ENCODE measurements at regions not wholly inside any gene's neighbourhood (a gene's known extent, or its start where the extent isn't known, plus 50 kb on each side); places are given as distances from the start of the nearest gene placed in this dataset.

DNA sequence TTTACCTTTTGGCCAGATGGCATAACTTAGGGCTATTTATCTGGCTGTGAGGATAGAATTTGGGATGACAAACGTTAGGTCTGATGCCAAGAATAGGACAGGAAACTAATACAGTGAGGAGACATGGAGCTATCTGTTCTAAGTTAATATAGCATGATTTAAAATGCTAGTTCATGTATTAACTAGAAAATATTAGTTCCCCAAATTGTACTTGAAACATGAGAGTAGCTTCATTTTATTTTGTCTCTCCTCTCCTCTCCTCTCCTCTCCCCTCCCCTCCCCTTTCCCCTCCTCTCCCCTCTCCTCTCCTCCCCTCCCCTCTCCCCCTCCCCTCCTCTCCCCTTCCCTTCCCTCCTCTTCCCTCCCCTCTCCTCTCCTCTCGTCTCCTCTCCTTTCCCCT is 101.1 kb upstream of the MYO16 start:
- no peak for DNase-seq (ENCODE audit: low read depth)

DNA sequence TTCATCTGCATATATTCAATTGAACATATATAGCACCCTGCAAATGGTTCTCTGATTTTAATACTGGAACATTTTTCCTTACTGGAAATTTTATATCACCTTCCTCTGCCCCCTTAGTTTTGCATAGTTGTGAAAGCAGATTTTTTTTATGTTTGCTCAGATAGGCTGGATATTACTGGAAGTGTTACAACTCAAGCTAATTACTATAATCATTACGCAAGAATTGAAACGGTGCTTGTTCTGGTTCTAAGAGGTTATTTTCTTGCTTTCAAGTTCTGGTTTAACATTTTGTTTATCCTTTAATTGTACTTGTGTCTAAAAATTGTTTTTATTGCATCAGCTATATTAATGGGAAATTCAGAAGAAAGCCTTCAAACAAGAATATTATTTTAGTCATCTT is 95.6 kb upstream of the MYO16 start:
- DNase-seq (ENCODE audit: low read depth) = no peak

DNA sequence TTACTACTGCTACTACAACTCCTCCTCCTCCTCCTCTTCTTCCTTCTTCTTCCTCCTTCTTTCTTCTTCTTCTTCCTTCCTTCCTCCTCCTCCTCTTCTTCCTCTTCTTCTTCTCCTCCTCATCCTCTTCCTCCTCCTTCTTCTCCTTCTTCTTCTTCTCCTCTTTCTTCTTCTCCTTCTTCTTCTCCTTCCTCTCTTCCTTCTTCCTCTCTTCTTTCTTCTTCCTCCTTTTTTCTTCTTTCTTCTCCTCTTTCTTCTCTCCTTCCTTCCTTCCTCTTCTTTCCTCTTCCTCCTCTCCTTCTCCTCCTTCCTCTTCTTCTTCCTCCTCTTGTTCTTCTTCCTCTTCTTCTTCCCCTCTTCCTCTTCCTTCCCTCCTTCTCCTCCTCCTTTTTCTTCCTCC is 94.7 kb upstream of the MYO16 start:
- DNase-seq (ENCODE audit: low read depth) = no peak

DNA sequence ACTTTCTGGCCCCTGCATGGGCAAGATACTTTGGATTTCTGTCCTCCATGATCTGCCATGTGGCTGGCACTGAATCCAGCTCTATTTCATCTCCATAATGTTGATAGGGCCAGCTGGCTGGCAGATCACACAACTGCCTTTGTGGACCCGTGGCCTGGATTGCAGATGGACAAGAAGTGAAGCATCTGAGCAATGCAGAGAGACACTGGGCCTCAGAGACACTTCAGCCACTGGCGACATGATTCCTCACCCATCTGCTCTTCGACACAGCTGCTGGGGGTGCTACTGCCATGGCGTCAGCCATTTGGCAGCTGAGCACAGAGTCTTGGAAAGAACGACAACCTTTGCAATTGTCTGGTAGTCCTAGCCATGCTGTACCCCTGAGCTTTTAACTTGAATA is 79.5 kb upstream of the MYO16 start:
- DNase-seq (ENCODE audit: low read depth) = no peak

DNA sequence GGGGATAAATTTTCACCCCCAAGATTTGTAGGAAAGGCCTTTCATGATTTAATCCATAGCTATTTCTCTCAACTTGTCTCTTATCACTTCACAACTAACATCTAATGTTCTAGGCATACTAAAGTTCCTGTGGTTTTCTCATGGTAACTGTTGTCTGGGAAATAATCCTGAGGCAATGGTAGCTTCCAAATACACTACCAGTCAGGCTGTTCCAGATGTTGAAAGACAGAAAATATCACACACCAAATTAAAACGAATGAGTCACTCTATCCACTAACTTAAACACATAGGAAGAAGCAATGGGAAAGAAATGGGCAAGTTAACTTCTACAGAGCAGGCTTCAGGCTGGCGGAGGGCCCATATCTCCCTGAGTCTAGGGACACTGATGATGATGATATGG is 77.7 kb upstream of the MYO16 start:
- DNase-seq (ENCODE audit: low read depth) = no peak

DNA sequence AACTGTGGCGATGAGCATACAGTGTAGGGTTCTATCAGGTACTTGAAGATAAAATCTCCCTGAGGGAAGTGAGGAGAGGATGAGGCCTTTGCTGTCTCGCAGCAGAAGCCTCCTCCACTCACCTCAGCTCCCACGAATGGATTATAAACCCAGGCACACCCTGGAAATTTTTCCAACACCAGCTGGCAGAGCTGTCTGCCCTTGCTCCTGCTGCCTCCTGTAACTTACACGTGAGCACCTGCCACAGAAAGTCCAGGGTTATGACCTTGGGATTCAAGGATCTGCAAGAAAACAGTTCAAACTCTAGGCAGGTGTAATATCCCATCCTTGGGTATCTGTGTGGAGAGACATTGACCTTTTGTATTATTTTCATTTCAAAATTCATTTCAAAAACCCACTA is 70.9 kb upstream of the MYO16 start:
- no peak for DNase-seq (ENCODE audit: low read depth)

DNA sequence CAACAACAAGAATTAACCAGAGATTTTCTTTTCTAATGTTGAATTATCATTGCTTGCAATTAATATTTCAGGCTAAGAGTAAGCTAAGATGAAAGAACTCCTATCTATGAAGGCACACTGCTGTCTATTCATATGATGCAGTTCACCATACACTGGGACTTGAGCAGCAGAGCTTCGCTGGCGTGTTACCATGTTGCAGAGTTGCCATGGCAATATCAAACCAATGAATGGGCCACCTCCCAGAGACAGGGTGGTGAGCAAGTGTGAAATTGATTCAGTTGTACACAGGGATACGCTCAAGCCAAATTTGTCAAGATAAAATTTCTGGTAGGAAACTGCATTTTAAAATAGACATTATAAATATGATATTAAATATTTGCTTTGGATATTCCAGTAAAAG is 69.3 kb upstream of the MYO16 start:
- DNase-seq (ENCODE audit: low read depth) = no peak

DNA sequence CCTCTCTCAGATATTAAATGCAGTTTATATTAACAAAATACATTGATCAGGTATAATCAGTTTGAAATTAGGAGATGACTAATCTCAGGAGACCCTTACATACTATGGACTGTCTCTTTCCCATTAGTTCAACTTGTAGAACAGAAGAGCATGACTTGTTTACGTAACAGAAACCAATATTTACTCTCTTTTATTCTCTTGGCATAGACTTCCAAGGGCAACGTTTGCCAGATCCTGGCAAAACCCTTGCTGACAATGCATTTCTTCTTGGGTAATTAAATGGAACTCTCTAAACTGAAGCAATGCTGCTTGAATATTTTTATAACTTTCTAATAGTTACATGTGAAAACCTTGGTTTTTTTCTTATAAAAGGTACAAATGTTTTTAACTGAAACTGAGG is 68.3 kb upstream of the MYO16 start:
- no peak for DNase-seq (ENCODE audit: low read depth)

DNA sequence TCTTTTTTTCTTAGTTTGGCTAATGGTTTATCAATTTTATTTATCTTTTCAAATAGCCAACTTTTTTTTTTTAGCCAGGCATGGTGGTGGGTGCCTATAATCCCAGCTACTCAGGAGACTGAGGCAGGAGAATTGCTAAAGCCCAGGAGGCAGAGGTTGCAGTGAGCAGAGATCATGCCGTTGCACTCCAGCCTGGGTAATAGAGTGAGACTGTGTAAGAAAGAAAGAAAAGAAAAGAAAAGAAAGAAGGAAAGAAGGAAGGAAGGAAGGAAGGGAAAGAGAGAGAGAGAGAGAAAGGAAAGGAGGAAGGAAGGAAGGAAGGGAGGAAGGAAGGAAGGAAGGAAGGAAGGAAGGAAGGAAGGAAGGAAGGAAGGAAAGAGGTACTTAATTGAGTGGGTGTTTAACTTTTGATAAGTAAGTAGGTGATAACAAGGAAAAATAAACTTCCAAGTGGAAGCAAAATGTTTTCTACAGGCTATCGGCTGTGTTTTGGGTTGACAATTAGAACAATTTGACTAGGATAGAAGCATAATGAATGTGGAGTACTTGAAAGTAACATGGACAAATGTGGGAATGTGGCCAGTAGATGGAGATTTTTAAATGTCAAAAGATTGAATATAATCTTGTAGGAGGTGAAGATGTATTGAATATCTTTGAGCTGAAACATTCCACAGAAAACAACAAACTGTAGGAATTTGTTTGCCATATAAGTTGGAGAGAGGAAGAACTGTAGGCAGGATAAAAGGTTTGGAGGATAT is 62.8 kb upstream of the MYO16 start:
- DNase-seq (ENCODE audit: low read depth) = no peak

DNA sequence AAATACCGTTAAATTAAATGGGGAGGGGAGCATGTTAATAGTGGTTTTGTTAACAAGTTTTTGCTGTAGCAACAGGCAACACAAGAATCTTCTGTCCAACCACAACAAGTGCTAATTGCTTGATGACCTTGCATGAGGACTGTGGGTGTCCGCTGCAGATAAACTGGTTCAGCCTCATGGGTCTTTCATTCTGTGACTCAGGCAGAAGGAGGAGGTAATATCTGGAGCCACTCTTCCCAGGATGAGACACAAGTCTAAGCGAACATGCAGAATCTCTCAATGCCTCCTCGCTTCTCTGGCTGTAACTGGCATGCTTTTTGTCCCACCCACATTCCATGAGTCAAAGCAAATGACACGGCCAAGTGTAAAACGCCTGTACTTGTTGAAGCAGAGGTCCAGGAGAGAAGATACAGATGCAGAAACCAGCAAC is 56.6 kb upstream of the MYO16 start:
- DNase-seq (ENCODE audit: low read depth) = no peak

DNA sequence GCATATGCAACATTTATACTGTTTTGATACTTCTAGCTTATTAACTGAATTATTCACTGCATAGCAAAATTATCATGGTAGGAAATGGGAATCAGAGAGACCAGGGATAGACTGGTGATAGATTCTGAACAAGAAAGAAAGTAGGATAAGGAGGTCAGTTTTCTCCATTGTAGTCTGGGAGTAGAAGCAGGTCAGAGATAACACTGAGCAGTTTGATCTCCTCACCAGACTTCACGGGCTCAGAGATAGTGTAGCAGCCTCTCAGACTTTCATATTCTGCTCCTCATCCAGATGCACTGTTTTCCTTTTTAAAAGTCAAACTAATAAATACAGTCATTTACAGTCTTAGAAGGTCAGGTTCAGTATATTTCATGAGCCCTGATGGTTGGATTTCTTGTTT is 56.0 kb upstream of the MYO16 start:
- DNase-seq (ENCODE audit: low read depth) = no peak

DNA sequence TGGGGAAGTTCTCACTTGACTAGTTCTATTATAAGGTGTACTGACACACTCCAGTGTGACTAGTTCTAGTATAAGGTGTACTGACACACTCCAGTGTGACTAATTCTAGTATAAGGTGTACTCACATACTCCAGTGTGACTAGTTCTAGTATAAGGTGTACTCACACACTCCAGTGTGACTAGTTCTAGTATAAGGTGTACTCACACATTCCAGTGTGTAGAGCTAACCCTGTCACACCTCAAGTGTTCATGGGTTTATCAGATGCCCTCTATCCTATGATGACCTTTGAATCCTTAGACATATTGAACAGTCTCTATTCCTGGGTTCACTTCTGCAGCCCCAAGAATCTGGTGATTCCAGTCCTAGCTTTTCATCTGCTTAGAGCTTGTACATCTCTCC is 54.6 kb upstream of the MYO16 start:
- DNase-seq (ENCODE audit: low read depth) = no peak

DNA sequence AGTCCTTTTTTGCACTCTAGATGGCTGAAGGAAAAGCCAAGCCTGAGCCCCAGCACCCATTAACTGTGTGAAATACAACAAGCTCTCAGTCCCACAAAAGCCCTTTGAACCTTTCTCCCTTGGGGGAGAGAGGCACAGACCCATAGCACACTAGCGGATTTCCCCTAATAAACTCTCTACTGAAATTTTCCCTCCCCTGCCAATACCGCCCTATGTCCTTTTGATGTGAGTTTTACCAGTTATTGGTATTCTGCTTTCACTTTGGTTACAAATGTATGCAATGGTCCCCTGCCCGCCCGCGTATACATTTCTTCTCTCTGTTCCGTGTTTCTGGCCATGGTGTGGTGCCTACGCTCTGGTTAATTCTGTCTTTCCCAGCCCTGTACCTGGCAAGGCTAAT is 54.0 kb upstream of the MYO16 start:
- DNase-seq (ENCODE audit: low read depth) = no peak

All from HS-27A (cell line).